ENCODE measurements at regions not wholly inside any gene's neighbourhood (a gene's known extent, or its start where the extent isn't known, plus 50 kb on each side); places are given as distances from the start of the nearest gene placed in this dataset.
"Not testable (repeated sequence)": the region's sequence is repeated elsewhere in the genome, so short reads cannot be mapped to it uniquely, and the experiment has no call there.

GRCh38 chr1:222470252-222470805 is 77.6 kb downstream of the HHIPL2 start:
- TF ChIP-seq POLR2A (IDR thresholded peaks at IDR 0.05): not testable (repeated sequence)
- TF ChIP-seq, protein P1, sequence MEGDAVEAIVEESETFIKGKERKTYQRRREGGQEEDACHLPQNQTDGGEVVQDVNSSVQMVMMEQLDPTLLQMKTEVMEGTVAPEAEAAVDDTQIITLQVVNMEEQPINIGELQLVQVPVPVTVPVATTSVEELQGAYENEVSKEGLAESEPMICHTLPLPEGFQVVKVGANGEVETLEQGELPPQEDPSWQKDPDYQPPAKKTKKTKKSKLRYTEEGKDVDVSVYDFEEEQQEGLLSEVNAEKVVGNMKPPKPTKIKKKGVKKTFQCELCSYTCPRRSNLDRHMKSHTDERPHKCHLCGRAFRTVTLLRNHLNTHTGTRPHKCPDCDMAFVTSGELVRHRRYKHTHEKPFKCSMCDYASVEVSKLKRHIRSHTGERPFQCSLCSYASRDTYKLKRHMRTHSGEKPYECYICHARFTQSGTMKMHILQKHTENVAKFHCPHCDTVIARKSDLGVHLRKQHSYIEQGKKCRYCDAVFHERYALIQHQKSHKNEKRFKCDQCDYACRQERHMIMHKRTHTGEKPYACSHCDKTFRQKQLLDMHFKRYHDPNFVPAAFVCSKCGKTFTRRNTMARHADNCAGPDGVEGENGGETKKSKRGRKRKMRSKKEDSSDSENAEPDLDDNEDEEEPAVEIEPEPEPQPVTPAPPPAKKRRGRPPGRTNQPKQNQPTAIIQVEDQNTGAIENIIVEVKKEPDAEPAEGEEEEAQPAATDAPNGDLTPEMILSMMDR (IDR thresholded peaks at IDR 0.05 in 4 of 5, conservative IDR thresholded peaks at IDR 0.05 in 1 of 5): not testable (repeated sequence)
